Adrenal gland (tissue), 9 donors: ENCODE measurements at regions not wholly inside any gene's neighbourhood (a gene's known extent, or its start where the extent isn't known, plus 50 kb on each side); places are given as distances from the start of the nearest gene placed in this dataset.

Source experiments
- DNase-seq, 7 donors: peaks; one replicate each; pipeline ENCODE4 v3.0.0-alpha.2; 2019 to 2020
- H3K27ac ChIP-seq, 5 donors: fragments of 200-600 bp; sonication (generic) in 4 of 5; 1 replicate in 3 of 5; 2 replicates in 2 of 5; pipeline versions ENCODE4 v1.5.1 to v1.8.0; 2016 to 2020; ENCODE audit warnings: mild to moderate bottlenecking in 1 of 5
- H3K27me3 ChIP-seq: fragments of 200-600 bp; 2 replicates; pipeline ENCODE4 v1.8.0; 2021
- H3K36me3 ChIP-seq, 2 donors: fragments of 200-600 bp; replicated peaks in 1 of 2; 1 replicate in 1 of 2; 2 replicates in 1 of 2; pipeline versions ENCODE4 v1.5.1 to v1.8.0; 2018 to 2022
- H3K4me1 ChIP-seq, 2 donors: fragments of 200-600 bp; replicated peaks in 1 of 2; 1 replicate in 1 of 2; 2 replicates in 1 of 2; pipeline versions ENCODE4 v1.5.1 to v1.8.0; 2018 to 2021
- H3K4me3 ChIP-seq, 4 donors: fragments of 200-600 bp; sonication (generic) in 3 of 4; one replicate each; pipeline ENCODE4 v1.5.1; 2016 to 2018
- H3K9me3 ChIP-seq, 3 donors: fragments of 200-600 bp; sonication (generic) in 1 of 3; replicated peaks in 1 of 3; 1 replicate in 2 of 3; 2 replicates in 1 of 3; pipeline versions ENCODE4 v1.5.1 to v1.8.0; 2016 to 2021
- POLR2A ChIP-seq, 2 donors: fragments of 450-650 bp; IDR thresholded peaks; one replicate each; pipeline ENCODE4 v1.6.1; 2017; ENCODE audit warnings: antibody characterized with exemption in 2 of 2, mild to moderate bottlenecking in 2 of 2, moderate library complexity in 1 of 2
- whole genome bisulfite sequencing, 4 donors: extraction: QIAGEN DNeasy Blood & Tissue Kit in 2 of 4; methylation state at CpG; one replicate each; pipeline versions ENCODE4 v1.1.5 to v1.1.7; 2013 to 2017; 5-methylcytosine and 5-hydroxymethylcytosine counted together
- intact Hi-C, 2 donors: fragments of 100-400 bp; cut with DNase I; formaldehyde crosslinking; loops; one replicate each; pipeline versions ENCODE4 v1.14.1 to v1.15.0; 2022 to 2023
- TF ChIP-seq, protein P1 (sequence below), 6 experiments: fragments of 450-650 bp in 4 of 6; fragments of 200-600 bp in 2 of 6; sonication (generic) in 1 of 6; IDR thresholded peaks; 1 replicate in 5 of 6; 2 replicates in 1 of 6; pipeline versions ENCODE4 v1.5.1 to v1.8.0; 2016 to 2021; ENCODE audit warnings: antibody characterized with exemption in 6 of 6, mild to moderate bottlenecking in 2 of 6, moderate library complexity in 1 of 6
- donor health status: healthy with polysubstance abuse.
- donor health status: Bipolar disorder and iron deficiency.
- donor health status: DM: yes; HTN: yes; CAD: no.
- donor health status: DM: no; HTN: no; CAD: no.
- donor health status: DM: no; HTN: no; CAD: no.

DNA sequence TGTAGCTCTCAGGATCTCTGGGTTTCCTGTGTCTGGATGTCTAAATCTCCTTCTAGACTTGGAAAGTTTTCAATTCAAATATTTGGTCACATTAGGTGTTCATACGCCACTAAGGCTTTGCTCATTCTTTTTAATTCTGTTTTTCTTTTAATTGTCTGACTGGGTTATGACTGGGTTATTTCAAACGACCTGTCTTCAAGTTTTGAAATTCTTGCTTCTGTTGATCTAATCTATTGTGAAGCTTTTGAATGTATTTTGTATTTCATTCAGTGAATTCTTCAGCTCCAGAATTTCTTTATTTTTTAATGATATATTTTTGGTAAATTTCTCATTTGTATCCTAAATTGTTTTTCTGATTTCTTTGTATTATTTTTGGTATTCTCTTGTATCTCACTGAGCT, 81.0 kb upstream of the PCDH10 start:
- no peak for TF ChIP-seq POLR2A (IDR thresholded peaks at IDR 0.05)
- TF ChIP-seq, protein P1, sequence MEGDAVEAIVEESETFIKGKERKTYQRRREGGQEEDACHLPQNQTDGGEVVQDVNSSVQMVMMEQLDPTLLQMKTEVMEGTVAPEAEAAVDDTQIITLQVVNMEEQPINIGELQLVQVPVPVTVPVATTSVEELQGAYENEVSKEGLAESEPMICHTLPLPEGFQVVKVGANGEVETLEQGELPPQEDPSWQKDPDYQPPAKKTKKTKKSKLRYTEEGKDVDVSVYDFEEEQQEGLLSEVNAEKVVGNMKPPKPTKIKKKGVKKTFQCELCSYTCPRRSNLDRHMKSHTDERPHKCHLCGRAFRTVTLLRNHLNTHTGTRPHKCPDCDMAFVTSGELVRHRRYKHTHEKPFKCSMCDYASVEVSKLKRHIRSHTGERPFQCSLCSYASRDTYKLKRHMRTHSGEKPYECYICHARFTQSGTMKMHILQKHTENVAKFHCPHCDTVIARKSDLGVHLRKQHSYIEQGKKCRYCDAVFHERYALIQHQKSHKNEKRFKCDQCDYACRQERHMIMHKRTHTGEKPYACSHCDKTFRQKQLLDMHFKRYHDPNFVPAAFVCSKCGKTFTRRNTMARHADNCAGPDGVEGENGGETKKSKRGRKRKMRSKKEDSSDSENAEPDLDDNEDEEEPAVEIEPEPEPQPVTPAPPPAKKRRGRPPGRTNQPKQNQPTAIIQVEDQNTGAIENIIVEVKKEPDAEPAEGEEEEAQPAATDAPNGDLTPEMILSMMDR (IDR thresholded peaks at IDR 0.05) = no peak
- Histone ChIP-seq H3K4me3 (no peak overlapping the region), H3K27ac (no peak overlapping the region), H3K4me1 (no peaks in the 10 kb centered on the region), H3K9me3 (peaks cover 0 to 5% (median 0%) of the 10 kb centered on the region in 3 donors), H3K36me3 (no peaks in the 10 kb centered on the region), H3K27me3 (no peaks in the 10 kb centered on the region)
- intact Hi-C loops = no loop called here
- no peak for DNase-seq
- 43 to 60% (median 55%) methylated on average over 2 of the region's 2 CpGs for WGBS, 4 donors

DNA sequence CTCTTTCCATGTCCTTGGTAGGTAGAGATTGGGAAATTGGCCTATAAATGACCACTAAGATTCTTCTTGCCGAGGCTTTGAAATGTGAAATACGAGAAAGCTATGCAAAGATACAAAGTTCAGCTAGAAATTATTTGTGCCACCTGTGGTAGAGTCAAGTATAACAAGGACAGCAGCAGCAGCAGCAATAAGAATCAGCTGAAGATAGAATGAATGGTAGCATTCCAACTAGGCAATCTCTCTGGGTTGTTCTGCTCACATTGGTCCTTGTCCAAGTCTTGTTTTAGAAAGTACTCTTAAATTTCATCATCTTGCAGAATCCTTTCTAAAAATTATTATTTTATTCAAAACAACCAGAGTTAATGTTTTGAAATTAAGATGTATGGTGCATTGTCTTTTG, 67.8 kb upstream of the PCDH10 start:
- WGBS, 4 donors = 54 to 76% (median 73%) methylated on average over 2 of the region's 2 CpGs
- Histone ChIP-seq H3K4me3 (no peak overlapping the region), H3K36me3 (no peaks in the 10 kb centered on the region), H3K4me1 (no peaks in the 10 kb centered on the region), H3K9me3 (no peaks in the 10 kb centered on the region), H3K27ac (no peak overlapping the region), H3K27me3 (no peaks in the 10 kb centered on the region)
- TF ChIP-seq, protein P1 (IDR thresholded peaks at IDR 0.05) = no peak
- no peak for TF ChIP-seq POLR2A (IDR thresholded peaks at IDR 0.05)
- intact Hi-C loops = no loop called here
- DNase-seq = no peak

DNA sequence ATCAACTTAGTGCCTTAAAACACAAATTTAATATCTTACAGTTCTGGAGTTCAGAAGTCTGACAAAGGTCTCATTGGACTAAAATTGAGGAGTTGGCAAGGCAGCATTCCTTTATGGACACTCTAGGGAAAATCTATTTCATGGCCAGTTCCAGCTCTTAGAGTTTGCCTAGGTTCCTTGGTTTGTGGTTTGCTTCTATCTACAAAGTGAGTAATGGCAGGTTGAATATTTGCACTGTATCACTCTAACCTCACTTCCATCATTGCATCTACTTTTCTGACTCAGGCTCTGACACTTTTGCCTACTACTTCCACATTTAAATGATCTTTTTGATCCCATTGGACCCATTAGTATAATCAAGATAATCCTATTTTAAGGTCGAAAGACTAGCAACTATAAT, 64.7 kb upstream of the PCDH10 start:
- no peak for DNase-seq
- no peak overlapping the region for H3K27ac ChIP-seq
- H3K4me3 ChIP-seq = no peak overlapping the region
- intact Hi-C loops = no loop called here
- H3K27me3 ChIP-seq = no peaks in the 10 kb centered on the region
- H3K4me1 ChIP-seq = no peaks in the 10 kb centered on the region
- 62 to 79% (median 77%) methylated on average over 1 of the region's 1 CpG for WGBS, 4 donors
- no peaks in the 10 kb centered on the region for H3K9me3 ChIP-seq
- TF ChIP-seq, protein P1 (IDR thresholded peaks at IDR 0.05) = no peak
- TF ChIP-seq POLR2A (IDR thresholded peaks at IDR 0.05) = no peak
- H3K36me3 ChIP-seq = no peaks in the 10 kb centered on the region

DNA sequence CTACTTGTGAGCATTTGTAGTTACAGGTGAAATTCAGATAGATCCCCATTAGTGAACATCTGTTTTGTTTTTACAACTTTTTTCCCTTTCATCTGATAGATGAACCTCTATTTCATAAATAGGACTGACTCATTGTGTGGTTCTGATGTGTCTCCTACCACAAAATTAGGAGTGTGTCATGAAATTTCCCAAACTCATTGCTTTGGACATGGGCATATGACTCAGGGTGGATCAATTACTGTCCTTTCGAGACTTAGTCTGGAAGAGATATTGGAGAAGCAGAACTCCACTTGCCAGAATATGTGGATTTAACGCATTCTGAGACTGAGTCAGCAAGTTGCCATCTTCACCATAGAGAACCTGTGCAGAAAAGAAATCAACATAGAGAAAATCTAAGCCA, 53.5 kb upstream of the PCDH10 start:
- 74 to 86% (median 79%) methylated on average over 2 of the region's 2 CpGs for WGBS, 4 donors
- H3K27ac ChIP-seq = no peak overlapping the region
- intact Hi-C loops = no loop called here
- H3K4me3 ChIP-seq = no peak overlapping the region
- H3K27me3 ChIP-seq = no peaks in the 10 kb centered on the region
- no peak for DNase-seq
- H3K9me3 ChIP-seq = no peaks in the 10 kb centered on the region
- no peaks in the 10 kb centered on the region for H3K36me3 ChIP-seq
- H3K4me1 ChIP-seq = no peaks in the 10 kb centered on the region
- TF ChIP-seq, protein P1 (IDR thresholded peaks at IDR 0.05) = no peak
- no peak for TF ChIP-seq POLR2A (IDR thresholded peaks at IDR 0.05)
